Spleen (tissue), 11 donors: ENCODE measurements at regions not wholly inside any gene's neighbourhood (a gene's known extent, or its start where the extent isn't known, plus 50 kb on each side); places are given as distances from the start of the nearest gene placed in this dataset.
"Not testable (repeated sequence)": the region's sequence is repeated elsewhere in the genome, so short reads cannot be mapped to it uniquely, and the experiment has no call there.

ENCODE experiments used
- DNase-seq: peaks from one replicate; pipeline ENCODE4 v3.0.0-alpha.2; 2020
- H3K27ac ChIP-seq, 8 donors: fragments of 200-600 bp; sonication (generic) in 7 of 8; 1 replicate in 4 of 8; 2 replicates in 4 of 8; pipeline versions ENCODE4 v1.5.0 to v1.8.0; 2016 to 2021; ENCODE audit warnings: inconsistent platforms in 4 of 8, mild to moderate bottlenecking in 4 of 8, moderate library complexity in 1 of 8
- H3K27me3 ChIP-seq, 7 donors: fragments of 200-600 bp; sonication (generic) in 6 of 7; replicated peaks in 1 of 7; 1 replicate in 4 of 7; 2 replicates in 3 of 7; pipeline versions ENCODE4 v1.5.0 to v1.8.0; 2016 to 2021; ENCODE audit warnings: inconsistent platforms in 3 of 7, mild to moderate bottlenecking in 1 of 7
- H3K36me3 ChIP-seq, 6 donors: fragments of 200-600 bp; sonication (generic) in 5 of 6; 1 replicate in 4 of 6; 2 replicates in 2 of 6; pipeline versions ENCODE4 v1.5.0 to v1.8.0; 2016 to 2021; ENCODE audit warnings: inconsistent platforms in 2 of 6
- H3K4me1 ChIP-seq, 6 donors: fragments of 200-600 bp; sonication (generic) in 5 of 6; 1 replicate in 3 of 6; 2 replicates in 3 of 6; pipeline versions ENCODE4 v1.5.0 to v1.8.0; 2016 to 2021; ENCODE audit warnings: inconsistent platforms in 3 of 6
- H3K4me3 ChIP-seq, 8 donors: fragments of 200-600 bp; sonication (generic) in 7 of 8; 1 replicate in 4 of 8; 2 replicates in 4 of 8; pipeline versions ENCODE4 v1.5.0 to v1.8.0; 2016 to 2021; ENCODE audit warnings: inconsistent platforms in 4 of 8, mild to moderate bottlenecking in 4 of 8, moderate library complexity in 2 of 8
- H3K9me3 ChIP-seq, 8 donors: fragments of 200-600 bp; sonication (generic) in 7 of 8; 1 replicate in 4 of 8; 2 replicates in 4 of 8; pipeline versions ENCODE4 v1.5.0 to v1.8.0; 2016 to 2021; ENCODE audit warnings: inconsistent platforms in 4 of 8
- CTCF ChIP-seq, 11 experiments: fragments of 200-600 bp in 7 of 11; fragments of 450-650 bp in 4 of 11; sonication (generic) in 4 of 11; IDR thresholded peaks in 8 of 11; conservative IDR thresholded peaks in 3 of 11; 1 replicate in 7 of 11; 2 replicates in 4 of 11; pipeline versions ENCODE4 v1.4.0 to v1.8.0; 2016 to 2021; ENCODE audit warnings: antibody characterized with exemption in 11 of 11, inconsistent platforms in 4 of 11, mild to moderate bottlenecking in 1 of 11
- POLR2A ChIP-seq, 3 donors: fragments of 450-650 bp; IDR thresholded peaks; one replicate each; pipeline ENCODE4 v1.5.1; 2017; ENCODE audit warnings: antibody characterized with exemption in 3 of 3, mild to moderate bottlenecking in 1 of 3
- POLR2AphosphoS5 ChIP-seq, 3 donors: sonication (generic); formaldehyde crosslinking; IDR thresholded peaks; one replicate each; pipeline ENCODE4 v1.5.1; 2017; ENCODE audit warnings: antibody characterized with exemption in 3 of 3
- WGBS, 5 donors: extraction: QIAGEN DNeasy Blood & Tissue Kit in 3 of 5; methylation state at CpG; one replicate each; pipeline versions ENCODE4 v1.1.5 to v1.1.7; 2013 to 2018; 5-methylcytosine and 5-hydroxymethylcytosine counted together
- intact Hi-C: fragments of 100-400 bp; cut with DNase I; formaldehyde crosslinking; loops from one replicate; pipeline ENCODE4 v1.15.0; 2023; ENCODE audit warnings: low total_unique reads
- donor health status: healthy with polysubstance abuse.
- donor health status: DM: no; HTN: no; CAD: no; lungs with moderate emphysema.
- donor health status: DM: no; HTN: no; CAD: no.
- donor health status: Bipolar disorder and iron deficiency.
- donor health status: healthy.
- donor health status: DM: no; HTN: no; CAD: no.
- donor health status: DM: yes; HTN: yes; CAD: no.

GRCh38 chr15:96974761-96975160, 644.3 kb downstream of the NR2F2 start:
- intact Hi-C loops: no loop called here
- DNase-seq: no peak
- Histone ChIP-seq H3K4me3 (no peak overlapping the region), H3K4me1 (peaks cover 0 to 5% (median 0%) of the 10 kb centered on the region in 6 donors), H3K27ac (no peak overlapping the region), H3K27me3 (no peaks in the 10 kb centered on the region), H3K9me3 (peaks cover 0 to 3% (median 0%) of the 10 kb centered on the region in 8 donors), H3K36me3 (no peaks in the 10 kb centered on the region)
- TF ChIP-seq POLR2A (IDR thresholded peaks at IDR 0.05): no peak
- TF ChIP-seq POLR2AphosphoS5 (IDR thresholded peaks at IDR 0.05): no peak
- TF ChIP-seq CTCF (IDR thresholded peaks at IDR 0.05 in 8 of 11, conservative IDR thresholded peaks at IDR 0.05 in 3 of 11): no peak

DNA sequence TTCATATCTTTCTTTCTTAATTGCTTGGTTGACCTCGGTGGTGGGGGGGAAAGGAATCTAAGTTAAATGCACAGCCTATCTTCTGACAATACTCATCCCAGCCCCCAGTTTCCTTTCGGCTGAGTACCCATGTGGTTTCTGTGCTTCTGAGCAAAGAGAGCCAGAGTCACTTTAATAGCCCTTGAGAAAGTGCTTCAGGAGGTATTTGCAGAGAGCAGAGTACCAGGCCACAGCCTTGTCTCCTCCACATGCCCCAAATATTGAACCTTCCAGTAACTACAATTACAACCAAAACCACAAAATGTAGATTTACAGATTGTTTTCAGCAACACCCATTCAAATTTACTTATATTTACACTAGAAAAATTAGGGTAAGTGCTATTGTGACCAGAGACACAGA, 647.4 kb downstream of the NR2F2 start:
- no peak for DNase-seq
- Histone ChIP-seq H3K27me3 (no peaks in the 10 kb centered on the region), H3K4me3 (no peak overlapping the region), H3K36me3 (no peaks in the 10 kb centered on the region), H3K9me3 (no peaks in the 10 kb centered on the region), H3K4me1 (no peaks in the 10 kb centered on the region), H3K27ac (no peak overlapping the region)
- 15 to 53% (median 24%) methylated on average over 2 of the region's 2 CpGs for WGBS, 5 donors
- intact Hi-C loops: no loop called here
- no peak for TF ChIP-seq CTCF (IDR thresholded peaks at IDR 0.05 in 8 of 11, conservative IDR thresholded peaks at IDR 0.05 in 3 of 11)
- no peak for TF ChIP-seq POLR2AphosphoS5 (IDR thresholded peaks at IDR 0.05)
- no peak for TF ChIP-seq POLR2A (IDR thresholded peaks at IDR 0.05)

- TF ChIP-seq CTCF (IDR thresholded peaks at IDR 0.05 in 8 of 11, conservative IDR thresholded peaks at IDR 0.05 in 3 of 11) (no peak), POLR2A (IDR thresholded peaks at IDR 0.05) (no peak), POLR2AphosphoS5 (IDR thresholded peaks at IDR 0.05) (no peak)
- Histone ChIP-seq H3K36me3 (no peaks in the 10 kb centered on the region), H3K27ac (no peak overlapping the region), H3K27me3 (no peaks in the 10 kb centered on the region), H3K4me3 (no peak overlapping the region), H3K9me3 (peaks cover 0 to 5% (median 0%) of the 10 kb centered on the region in 8 donors), H3K4me1 (no peaks in the 10 kb centered on the region)
- DNase-seq: no peak
- 52 to 63% (median 59%) methylated on average over 5 of the region's 5 CpGs for WGBS, 5 donors
- intact Hi-C loops: no loop called here
Observed at GRCh38 chr15:96978937-96979473, 648.5 kb downstream of the NR2F2 start.

DNA sequence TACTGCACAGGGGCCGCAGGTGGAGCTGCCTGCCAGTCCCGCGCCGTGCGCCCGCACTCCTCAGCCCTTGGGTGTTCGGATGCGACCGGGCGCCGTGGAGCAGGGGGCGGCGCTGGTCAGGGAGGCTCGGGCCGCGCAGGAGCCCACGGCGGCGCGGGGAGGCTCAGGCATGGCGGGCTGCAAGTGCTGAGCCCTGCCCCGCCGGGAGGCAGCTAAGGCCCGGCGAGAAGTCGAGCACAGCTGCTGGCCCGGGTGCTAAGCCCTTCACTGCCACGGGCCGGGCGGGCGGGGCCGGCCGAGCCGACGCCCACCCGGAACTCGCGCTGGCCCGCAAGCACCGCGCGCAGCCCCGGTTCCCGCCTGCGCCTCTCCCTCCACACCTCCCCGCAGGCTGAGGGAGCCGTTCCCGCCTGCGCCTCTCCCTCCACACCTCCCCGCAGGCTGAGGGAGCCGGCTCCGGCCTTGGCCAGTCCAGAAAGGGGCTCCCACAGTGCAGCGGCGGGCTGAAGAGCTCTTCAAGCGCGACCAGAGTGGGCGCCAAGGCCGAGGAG, 653.7 kb downstream of the NR2F2 start:
- H3K4me1 ChIP-seq, H3K27ac ChIP-seq, H3K27me3 ChIP-seq, DNase-seq, H3K4me3 ChIP-seq, intact Hi-C loops, H3K36me3 ChIP-seq: not testable (repeated sequence)
- peaks cover 0 to 42% (median 25%) of the 10 kb centered on the region in 8 donors for H3K9me3 ChIP-seq
- WGBS, 5 donors: 93 to 97% (median 95%) methylated on average over 26 to 58 of the region's 58 CpGs
